ENCODE measurements at regions not wholly inside any gene's neighbourhood (a gene's known extent, or its start where the extent isn't known, plus 50 kb on each side); places are given as distances from the start of the nearest gene placed in this dataset.

- no peak overlapping the region for H3K14ac ChIP-seq (ENCODE audit: insufficient read length)
Measured at GRCh38 chr15:46732060-46732459, 985.2 kb upstream of the SEMA6D start.

More at GRCh38 chr15:46732060-46732459, 985.2 kb upstream of the SEMA6D start:
- Histone ChIP-seq H3K18ac (ENCODE audit: extremely low read depth, low read length) (no peak overlapping the region), H3K4ac (replicated peaks; ENCODE audit: insufficient read length, low read depth, low read length) (no peak overlapping the region), H3K9me3 (ENCODE audit: insufficient read depth in 2 of 2, low read depth in 1 of 2, low read length in 1 of 2) (peaks cover 0 to 4% of the 10 kb centered on the region in 2 experiments; a peak in 2 of 4 replicates), H4K5ac (ENCODE audit: insufficient read length, low read depth, low read length) (no peak overlapping the region), H2BK20ac (ENCODE audit: low read length) (no peak overlapping the region), H3K56ac (replicated peaks; ENCODE audit: insufficient read length, low read depth, low read length) (no peak overlapping the region), H2BK120ac (replicated peaks; ENCODE audit: low read depth, low read length) (no peak overlapping the region), H2BK12ac (ENCODE audit: low read depth, low read length) (no peak overlapping the region), H3K23ac (ENCODE audit: insufficient read length) (no peak overlapping the region), H2BK15ac (ENCODE audit: low read length) (no peak overlapping the region), H3K9ac (replicated peaks in 1 of 4; ENCODE audit: extremely low read depth in 1 of 4, low read depth in 3 of 4, low read length in 3 of 4) (no peak overlapping the region), H2BK5ac (ENCODE audit: low read depth, low read length) (no peak overlapping the region), H3K27me3 (replicated peaks in 1 of 4; ENCODE audit: control insufficient read depth in 3 of 4, extremely low read depth in 1 of 4, insufficient read depth in 3 of 4, low read length in 3 of 4) (no peaks in the 10 kb centered on the region), H3K4me3 (ENCODE audit: extremely low read depth in 1 of 4, insufficient read depth in 2 of 4, low read depth in 3 of 4, low read length in 4 of 4) (no peak overlapping the region), H3K79me2 (ENCODE audit: control insufficient read depth in 1 of 2, insufficient read depth in 2 of 2, low read length in 2 of 2) (no peaks in the 10 kb centered on the region), H3K36me3 (ENCODE audit: control insufficient read depth in 2 of 4, insufficient read depth in 4 of 4, low read length in 3 of 4) (no peaks in the 10 kb centered on the region), H4K20me1 (replicated peaks in 1 of 2; ENCODE audit: control insufficient read depth in 1 of 2, insufficient read depth in 2 of 2, low read length in 2 of 2) (no peaks in the 10 kb centered on the region), H3K4me1 (replicated peaks in 1 of 4; ENCODE audit: control insufficient read depth in 3 of 4, insufficient read depth in 4 of 4, low read length in 3 of 4) (peaks cover 0 to 5% (median 0%) of the 10 kb centered on the region in 4 experiments; a peak in 1 of 7 replicates), H3K79me1 (ENCODE audit: low read depth, low read length) (no peaks in the 10 kb centered on the region), H2AFZ (ENCODE audit: low read length) (no peak overlapping the region), H3K27ac (ENCODE audit: low read depth, low read length) (no peak overlapping the region), H4K91ac (replicated peaks; ENCODE audit: insufficient read length, low read length) (no peak overlapping the region), H2AK5ac (ENCODE audit: low read depth, low read length) (no peak overlapping the region), H3K4me2 (ENCODE audit: insufficient read depth in 1 of 2, low read depth in 2 of 2, low read length in 2 of 2) (no peak overlapping the region), H4K8ac (ENCODE audit: extremely low read depth, insufficient read depth, low read length) (no peak overlapping the region), H3K23me2 (ENCODE audit: low read depth, low read length) (no peaks in the 10 kb centered on the region)
- 93% methylated on average over 1 of the region's 1 CpG; no CpG with 5 or more reads in 1 of the 2 experiments for WGBS, 2 experiments (ENCODE audit: extremely low coverage in 1 of 2, insufficient coverage in 1 of 2, insufficient read length in 1 of 2, insufficient replicate concordance in 2 of 2, low coverage in 1 of 2, low lambda C conversion rate in 2 of 2, missing lambda C conversion rate in 1 of 2)
- no peak for TF ChIP-seq SP1 (IDR thresholded peaks at IDR 0.05; ENCODE audit: low read depth, low read length)
- TF ChIP-seq CHD2 (IDR thresholded peaks at IDR 0.05; ENCODE audit: low read length) = no peak
- TF ChIP-seq POLR2A (IDR thresholded peaks at IDR 0.05; ENCODE audit: control extremely low read depth in 1 of 2, low read depth in 2 of 2, low read length in 2 of 2) = no peak
- TF ChIP-seq CTBP2 (IDR thresholded peaks at IDR 0.05; ENCODE audit: borderline replicate concordance, insufficient read depth, insufficient read length, low read length) = no peak
- no peak for TF ChIP-seq USF2 (IDR thresholded peaks at IDR 0.05; ENCODE audit: low read length)
- FAIRE-seq (no peak), DNase-seq (ENCODE audit: low read depth in 1 of 2, low spot score in 2 of 2) (no peak)
- POLR2A ChIA-PET (ENCODE audit: partially characterized antibody) = no interaction called here
- CTCF ChIA-PET (ENCODE audit: partially characterized antibody) = interaction anchor here (0.7 kb wide), 1 partner anchor 9 kb away, joined by 3 read pairs; no protein-coding TSS in a partner anchor

Measured in H1 (cell line).